T1000 (cell line): ENCODE measurements at regions not wholly inside any gene's neighbourhood (a gene's known extent, or its start where the extent isn't known, plus 50 kb on each side); places are given as distances from the start of the nearest gene placed in this dataset.

ENCODE experiments used
- DNase-seq: peaks from one replicate; lab custom pipeline; 2025; ENCODE audit warnings: mixed read lengths; lab: John Stamatoyannopoulos, UW

DNA sequence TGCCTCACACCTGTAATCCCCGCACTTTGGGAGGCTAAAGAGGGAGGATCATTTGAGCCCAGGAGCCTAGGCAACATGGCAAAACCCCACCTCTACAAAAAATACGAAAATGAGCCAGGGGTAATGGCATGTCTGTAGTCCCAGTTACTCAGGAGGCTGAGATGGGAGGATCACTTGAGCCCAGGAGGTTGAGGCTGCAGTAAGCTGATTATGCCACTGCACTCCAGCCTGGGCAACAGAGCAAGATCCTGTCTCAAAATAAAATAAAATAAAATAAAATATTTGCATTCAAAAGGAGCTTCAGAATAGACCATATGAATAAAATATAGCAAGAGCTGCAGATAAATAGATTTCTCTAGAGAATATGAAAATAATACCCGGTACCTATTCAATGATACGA lies 71.5 kb upstream of the ATF7IP2 start:
- DNase-seq: no peak

DNA sequence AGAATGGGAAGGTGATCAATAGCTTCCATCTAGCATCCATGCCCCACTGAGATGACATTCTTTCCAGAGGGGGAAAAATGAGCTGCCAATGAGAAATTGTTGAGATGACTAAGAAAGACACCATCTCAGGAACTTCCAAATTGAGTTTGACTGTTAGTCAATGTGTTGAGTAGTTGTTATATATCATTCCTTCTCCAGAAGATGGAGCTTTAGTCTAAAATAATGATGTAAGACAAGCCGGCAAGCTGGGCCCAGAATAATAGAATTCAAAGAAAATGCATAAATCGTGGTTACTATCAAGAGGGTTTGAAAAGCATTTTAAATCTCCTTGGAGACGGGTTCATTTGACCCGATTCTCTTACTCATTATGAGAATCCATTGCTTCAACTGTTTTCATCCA lies 71.0 kb upstream of the ATF7IP2 start:
- no peak for DNase-seq

DNA sequence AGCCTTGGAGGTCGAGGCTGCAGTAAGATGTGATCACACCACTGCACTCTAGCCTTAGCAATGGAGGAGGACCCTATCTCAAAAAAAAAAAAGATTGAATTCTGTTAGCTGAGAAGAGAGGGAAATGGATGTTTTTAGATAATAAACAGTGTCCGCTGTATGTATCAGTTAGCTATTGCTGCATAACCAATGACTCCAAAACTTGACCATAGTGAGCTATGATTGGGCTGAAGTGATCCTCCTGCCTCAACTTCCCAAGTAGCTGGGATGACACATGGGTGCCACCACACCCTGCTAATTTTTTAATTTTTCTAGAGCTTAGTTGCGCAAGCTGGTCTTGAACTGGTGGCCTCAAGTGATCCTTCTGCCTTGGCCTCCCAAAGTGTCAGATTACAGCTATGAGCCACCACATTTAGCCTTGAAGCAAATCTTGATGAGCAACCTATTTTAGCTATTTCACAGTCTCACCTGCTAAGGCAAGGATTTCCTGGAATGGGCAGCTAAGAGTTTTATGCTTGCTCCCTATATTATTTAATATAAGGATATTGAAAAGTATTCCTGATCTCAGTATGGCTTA lies 68.3 kb upstream of the ATF7IP2 start:
- DNase-seq: no peak

DNA sequence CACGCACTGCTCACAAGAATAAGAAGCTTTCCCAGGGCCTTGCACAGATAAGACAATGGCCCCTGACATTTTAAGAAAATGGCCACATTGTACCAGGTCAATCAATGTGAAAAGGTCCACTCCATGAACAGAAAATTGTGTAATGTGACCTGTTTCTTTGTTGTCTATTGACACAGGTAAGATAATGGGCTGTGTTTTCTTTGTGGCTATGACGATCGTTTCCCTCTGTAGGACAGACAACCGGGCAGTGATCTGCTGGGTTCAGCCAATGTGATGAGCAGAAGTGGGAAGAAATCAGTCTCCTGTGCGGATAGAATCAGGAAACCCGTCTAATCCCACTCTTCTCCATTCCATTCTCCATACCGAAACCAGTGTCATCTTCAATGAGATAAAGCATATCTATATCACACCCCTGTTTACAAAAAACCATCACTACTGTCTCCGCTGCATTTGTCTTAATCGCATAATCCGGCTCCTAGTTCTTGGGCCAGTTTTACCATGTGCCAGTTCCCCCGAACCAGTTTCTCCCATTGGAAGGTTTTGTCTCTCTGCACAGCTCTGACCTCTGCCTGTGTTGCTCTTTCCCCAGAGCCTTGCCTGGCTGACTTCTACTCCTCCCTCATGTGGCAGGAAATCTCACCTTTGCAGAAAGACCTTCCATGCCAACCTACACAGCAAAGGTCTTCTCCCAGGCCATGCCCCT lies 66.9 kb upstream of the ATF7IP2 start:
- no peak for DNase-seq

DNA sequence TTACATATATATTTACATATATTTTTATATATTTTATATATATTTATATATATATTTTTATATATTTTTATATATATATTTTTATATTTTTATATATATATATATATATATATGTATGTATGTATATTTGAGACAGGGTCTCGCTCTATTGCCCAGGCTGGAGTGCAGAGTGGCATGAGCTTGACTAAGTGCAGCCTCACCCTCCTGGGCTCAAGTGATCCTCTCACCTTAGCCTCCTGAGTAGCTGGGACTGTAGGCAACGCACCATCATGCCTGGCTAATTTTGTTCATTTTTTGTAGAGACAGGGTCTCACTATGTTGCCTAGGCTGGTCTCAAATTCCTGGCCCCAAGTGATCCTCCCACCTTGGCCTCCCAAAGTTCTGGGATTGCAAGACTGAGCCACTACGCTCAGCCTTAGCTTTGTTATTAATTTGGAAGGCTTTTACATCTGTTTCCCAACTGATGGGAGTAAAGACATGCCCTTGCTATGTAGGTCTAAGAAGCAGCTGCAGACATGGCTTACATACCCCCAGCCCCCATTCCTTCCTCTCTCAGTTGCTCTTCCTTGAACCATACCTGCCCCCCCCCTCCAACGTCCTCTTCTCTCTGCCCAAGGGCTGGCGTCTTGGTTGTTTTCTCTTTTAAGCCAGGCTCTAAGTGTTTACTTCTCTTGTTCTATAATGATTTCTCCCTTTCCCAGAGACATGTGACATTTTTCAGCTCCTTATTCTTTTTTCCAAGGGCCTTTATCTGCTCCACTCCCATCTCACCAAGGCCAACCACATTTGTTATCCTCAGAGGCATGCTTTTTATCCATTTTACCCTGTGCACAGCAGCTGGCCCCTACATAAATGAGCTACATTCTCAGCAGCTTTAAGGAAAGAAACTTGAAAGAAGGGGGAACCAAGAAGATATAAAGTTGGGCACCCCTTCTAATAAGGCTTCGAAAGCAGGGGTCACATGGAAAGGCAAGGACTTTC lies 64.2 kb upstream of the ATF7IP2 start:
- DNase-seq: no peak

DNA sequence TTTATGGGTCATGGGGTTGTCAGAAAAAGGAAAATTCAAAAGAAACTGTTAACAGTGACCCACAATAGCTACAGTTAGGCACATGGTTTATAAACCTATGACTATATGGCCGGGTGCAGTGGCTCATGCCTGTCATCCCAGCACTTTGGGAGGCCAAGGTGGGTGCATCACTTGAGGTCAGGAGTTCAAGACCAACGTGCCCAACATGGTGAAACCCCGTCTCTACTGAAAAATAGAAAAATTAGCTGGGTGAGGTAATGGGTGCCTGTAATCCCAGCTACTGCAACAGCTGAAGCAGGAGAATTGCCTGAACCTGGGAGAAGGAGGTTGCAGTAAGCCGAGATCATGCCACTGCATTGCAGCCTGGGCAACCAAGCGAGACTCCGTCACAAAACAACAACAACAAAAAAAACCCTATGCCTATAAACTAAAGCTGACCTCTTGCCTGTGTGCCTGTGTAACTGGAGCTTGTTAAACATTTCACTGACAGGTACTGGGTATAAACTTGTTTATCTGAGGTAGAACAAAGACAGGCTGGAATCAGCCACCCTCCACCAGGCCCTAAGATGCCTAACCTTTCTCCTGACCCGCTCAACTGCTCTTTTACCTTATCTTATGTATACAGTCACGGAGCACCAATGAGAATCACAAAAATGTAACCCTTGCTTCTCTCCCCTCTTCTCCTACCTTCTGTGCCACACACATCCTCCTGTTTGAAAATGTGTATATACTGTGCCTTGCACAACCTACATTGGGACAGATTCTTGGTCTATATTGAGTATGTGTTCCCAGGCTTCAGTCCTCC lies 62.9 kb upstream of the ATF7IP2 start:
- DNase-seq: no peak

DNA sequence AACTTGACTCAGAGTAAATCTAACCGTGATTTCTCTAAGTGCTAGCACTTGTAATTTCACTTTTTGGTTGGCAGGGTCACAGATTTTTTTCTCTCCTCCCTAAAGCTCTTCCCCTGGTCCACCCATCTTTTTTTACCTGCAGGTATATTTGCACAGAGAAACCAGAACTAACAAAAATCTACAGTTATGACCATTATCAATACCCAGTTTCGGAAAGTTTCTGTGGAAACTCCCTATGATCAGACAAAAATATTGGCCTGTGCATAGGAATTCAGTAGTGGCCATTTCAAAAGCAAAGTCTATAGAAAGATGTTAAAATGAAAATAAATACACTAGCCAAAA lies 62.4 kb upstream of the ATF7IP2 start:
- no peak for DNase-seq

DNA sequence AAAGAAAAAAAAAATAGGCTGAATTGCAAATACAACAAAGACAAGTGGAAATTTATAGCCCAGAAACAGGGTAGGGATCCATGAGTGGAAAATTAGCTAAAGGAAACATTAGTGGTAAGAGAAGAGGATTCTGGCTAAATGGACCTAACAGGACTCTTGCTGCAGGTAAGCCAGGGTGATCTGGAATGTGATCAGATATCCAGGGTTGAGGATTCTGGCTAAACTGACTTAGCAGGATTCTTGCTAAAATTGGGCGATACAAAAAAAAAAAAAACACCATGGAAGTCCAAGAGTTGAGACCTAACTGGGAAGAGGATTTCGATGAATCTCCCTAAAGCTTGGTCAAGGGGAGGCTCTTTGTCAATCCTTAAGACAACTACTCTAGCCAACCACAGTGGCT lies 61.7 kb upstream of the ATF7IP2 start:
- no peak for DNase-seq

DNA sequence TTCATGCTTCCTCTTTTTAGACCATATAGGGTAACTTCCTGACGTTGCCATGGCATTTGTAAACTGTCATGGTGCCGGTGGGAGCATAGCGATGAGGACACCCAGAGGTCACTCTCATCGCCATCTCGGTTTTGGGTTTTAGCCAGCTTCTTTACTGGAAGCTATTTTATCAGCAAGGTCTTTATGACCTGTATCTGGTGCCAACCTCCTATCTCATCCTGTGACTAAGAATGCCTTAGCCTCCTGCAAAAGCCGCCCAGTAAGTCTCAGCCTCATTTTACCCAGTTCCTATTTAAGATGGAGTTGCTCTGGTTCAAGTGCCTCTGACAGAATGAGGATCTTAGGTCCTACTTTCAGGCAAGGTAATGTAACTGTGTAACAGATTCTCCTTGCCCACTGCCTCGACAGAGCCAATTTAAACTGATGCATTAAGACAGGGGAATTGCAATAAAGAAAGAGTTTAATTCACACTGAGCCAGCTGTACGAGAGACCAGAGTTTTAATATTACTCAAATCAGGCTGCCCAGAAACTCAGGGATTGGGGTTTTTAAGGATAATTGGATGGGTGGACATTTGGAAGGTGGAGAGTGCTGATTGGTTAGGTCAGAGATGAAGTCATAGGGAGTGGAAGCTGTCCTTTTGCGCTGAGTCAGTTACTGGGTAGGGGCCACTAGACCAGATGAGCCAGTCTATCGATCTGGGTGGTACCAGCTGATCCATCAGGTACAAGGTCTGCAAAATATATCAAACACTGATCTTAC lies 59.9 kb upstream of the ATF7IP2 start:
- no peak for DNase-seq

DNA sequence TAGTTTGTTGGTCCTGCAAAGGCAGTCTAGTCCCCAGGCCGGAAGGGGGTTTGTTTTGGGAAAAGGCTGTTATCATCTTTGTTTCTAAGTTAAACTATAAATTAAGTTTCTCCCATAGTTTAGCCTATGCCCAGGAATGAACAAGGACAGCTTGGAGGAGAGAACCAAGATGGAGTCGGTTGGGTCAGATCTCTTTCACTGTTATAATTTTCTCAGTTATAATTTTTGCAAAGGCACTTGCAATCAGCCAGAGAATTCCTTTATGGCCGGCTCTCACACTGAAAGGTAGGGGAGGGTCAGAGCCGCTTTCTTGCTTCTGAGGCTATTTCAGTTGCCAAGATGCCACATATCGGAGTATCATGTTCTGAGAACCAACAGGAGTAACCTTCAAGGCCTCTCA lies 59.2 kb upstream of the ATF7IP2 start:
- no peak for DNase-seq

DNA sequence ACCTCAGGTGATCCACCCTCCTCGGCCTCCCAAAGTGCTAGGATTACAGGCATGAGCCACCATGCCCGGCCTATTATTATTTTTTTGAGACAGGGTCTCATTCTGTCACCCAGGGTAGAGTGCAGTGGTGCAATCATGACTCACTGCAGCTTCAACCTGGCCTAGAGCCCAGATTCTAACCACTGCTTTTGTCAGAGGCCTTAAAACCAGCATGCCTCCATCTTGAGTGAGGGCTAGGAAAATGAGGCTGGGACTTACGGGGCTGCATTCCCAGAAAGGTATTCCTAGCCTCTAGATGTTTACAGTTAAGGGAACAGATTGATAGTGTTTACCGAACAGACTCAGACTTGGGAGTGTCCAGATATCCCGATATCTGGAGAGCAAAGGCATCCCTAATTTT lies 57.6 kb upstream of the ATF7IP2 start:
- peak; percentile 41 for DNase-seq

DNA sequence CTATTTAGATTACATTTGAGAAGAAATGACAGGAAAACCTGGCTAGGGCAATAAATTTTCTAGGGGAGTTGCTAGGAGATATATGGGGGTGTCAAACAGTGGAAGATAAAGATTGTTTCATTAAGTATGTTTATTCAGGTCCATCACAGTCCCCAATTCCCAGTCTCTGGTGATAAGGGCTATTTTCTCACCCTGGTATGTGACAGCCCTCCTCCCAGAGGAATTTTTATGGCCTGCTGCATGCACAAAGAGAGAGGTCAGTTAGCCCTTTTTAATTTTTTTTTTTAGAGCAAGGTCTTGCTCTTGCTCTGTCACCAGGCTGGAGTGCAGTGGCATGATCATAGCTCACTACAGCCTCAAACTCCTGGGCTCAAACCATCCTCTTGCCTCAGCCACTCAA lies 53.6 kb upstream of the ATF7IP2 start:
- DNase-seq: no peak

DNA sequence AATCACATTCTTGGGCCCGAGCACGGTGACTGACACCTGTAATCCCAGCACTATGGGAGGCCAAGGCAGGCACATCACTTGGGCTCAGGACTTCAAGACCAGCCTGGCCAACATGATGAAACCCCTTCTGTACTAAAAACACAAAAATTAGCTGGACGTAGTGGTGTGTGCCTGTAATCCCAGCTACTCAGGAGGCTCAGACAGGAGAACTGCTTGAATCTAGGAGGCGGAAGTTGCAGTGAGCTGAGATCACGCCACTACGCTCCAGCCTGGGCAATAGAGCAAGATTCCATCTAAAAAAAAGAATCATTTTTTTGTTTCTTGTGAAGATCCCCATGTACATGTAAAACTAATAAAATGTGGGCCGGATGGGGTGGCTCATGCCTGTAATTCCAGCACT lies 53.1 kb upstream of the ATF7IP2 start:
- DNase-seq: no peak

DNA sequence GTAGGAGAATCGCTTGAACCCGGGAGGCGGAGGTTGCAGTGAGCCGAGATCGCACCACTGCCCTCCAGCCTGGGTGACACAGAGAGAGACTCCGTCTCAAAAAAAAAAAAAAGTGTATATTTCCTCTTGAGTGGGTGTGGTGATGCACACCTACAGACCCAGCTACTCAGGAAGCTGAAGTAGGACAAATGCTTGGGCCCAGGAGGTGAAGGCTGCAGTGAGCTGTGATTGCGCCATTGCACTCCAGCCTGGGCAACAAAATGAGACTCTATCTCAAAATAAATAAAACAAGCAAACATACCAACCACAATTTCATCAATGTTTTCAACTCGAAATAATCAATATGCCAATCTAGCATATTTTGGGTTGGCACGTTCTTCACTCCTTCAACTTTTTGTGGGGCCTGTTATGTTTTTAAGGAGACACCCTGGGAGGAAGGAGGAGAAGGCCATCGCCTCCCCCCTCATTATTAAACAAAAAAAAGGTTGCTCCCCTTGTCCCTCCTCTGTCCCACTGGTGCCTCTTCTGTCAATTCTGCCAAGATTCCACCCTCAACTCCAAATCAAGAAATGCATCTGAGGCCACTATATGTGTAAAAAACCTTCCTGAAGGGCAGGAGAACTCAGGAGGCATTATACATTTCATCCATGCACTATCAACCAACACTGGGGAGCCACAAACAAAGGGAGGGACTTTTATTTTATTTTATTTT lies 52.4 kb upstream of the ATF7IP2 start:
- no peak for DNase-seq

DNA sequence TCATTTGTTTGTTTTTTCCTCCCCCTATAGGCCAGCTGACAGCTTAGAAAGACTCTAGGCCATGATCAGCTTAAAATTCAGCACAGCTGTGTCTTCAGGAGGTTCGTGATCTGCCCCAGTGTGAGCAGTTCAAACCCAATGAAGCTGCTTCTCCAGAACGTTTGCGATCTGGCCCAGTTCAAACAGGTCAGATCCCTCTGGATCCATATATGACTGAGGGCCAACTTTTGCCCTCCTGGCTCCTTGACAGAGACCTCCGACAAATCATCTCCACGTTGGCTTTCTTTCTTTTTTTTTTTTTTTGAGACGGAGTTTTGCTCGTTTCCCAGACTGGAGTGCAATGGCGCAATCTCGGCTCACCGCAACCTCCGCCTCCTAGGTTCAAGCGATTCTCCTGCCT lies 50.2 kb upstream of the ATF7IP2 start:
- DNase-seq: no peak
